NCI-H82 treated with DMSO at 0.1 percent for 48 hours (cell line): ENCODE measurements at regions not wholly inside any gene's neighbourhood (a gene's known extent, or its start where the extent isn't known, plus 50 kb on each side); places are given as distances from the start of the nearest gene placed in this dataset.

ENCODE experiments used
- DNase-seq: peaks from one replicate; lab custom pipeline; 2025; ENCODE audit not compliant: unreplicated experiment; lab: John Stamatoyannopoulos, UW

DNA sequence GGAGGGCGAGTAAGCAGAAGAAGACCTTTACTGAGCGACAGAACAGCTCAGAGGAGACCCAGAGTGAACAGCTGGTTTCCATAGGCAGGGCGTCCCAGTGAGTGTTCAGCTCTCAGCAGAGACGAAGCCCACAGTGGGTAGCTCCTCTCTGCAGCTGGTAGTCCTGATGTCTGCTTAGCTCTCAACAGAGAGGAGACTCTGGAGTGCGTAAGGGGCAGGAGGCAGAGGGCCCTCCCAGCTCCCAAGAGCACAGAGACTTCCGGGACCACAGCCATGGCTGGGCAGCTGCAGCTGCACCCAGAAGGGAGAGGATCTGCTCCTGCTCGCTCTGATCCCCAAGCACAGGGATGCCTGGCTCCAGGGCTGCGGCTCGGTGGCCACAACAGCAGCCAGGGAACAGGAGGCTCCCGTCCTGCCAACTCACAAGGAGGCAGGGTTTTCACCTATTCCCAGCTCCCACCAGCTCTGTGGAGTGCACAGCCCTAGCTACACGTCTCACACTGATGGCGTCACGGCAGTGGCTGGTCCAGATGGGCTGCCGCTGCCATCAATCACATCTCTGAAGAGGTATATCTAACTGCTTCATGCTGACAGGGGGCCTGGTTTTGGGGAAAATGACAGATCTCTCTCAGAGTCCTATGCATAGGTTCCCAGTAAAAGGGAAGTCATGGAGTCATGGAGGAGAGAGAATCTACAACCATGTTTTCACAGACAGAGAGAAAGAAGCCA, 2660.1 kb upstream of the PCDH20 start:
- DNase-seq: no peak

- DNase-seq: no peak
Measured at GRCh38 chr13:64074971-64075474, 2659.4 kb upstream of the PCDH20 start.

- DNase-seq: no peak
Measured at GRCh38 chr13:64073203-64073602, 2657.6 kb upstream of the PCDH20 start.

GRCh38 chr13:64071352-64071751, 2655.7 kb upstream of the PCDH20 start:
- no peak for DNase-seq

GRCh38 chr13:64069892-64070291, 2654.2 kb upstream of the PCDH20 start:
- DNase-seq: no peak

GRCh38 chr13:64066711-64067110, 2651.1 kb upstream of the PCDH20 start:
- DNase-seq: no peak

- DNase-seq: no peak
Measured at GRCh38 chr13:64061649-64062048, 2646.0 kb upstream of the PCDH20 start.

DNA sequence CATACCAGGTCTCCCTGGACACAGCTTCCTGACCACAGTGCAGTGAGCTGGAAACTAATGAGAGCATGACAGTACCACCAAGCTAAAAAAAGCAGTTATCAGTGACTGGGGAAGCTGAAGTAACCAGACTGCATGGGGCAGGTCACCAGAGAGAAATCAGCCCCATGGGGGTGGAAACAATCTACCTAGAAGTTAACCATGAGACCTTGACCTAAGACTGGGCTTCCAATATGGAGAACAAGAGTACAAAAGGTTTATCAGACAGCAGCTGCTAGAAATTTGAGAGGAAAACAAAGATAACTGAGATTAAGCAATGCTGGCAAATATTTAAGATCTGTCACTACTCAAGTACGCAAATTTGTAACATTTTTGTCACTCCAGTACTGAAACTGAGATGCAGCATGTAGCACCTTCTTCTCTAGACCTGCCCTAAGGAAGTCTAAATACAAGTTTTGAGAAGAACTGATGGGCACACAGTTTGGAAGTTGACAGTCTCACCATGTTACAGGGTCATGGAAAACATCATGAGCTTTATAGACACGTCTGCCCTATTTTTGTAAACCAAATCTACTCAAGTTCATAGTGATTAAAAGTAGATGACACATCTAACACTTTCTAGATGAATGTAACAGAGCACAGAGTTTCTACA, 2641.8 kb upstream of the PCDH20 start:
- no peak for DNase-seq

GRCh38 chr13:64054321-64054720, 2638.7 kb upstream of the PCDH20 start:
- DNase-seq: no peak

- no peak for DNase-seq
Measured at GRCh38 chr13:64052521-64052920, 2636.9 kb upstream of the PCDH20 start.

DNA sequence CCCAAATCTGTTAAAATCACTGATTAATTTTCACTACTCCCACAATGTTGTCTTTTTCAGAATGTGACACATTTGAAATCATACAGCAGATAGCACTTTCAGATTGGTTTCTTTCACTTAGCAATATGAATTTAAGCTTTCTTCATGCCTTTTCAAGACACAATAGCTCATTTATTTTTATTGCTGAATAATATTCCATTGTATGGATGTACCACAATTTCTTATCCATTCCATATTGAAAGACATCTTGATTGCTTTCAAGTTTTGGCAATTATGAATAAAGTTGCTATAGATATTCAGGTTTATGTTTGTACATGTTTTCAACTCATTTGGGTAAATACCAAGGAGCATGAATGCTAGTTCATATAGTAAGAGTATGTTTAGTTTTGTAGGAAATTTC, 2635.6 kb upstream of the PCDH20 start:
- no peak for DNase-seq

- no peak for DNase-seq
Measured at GRCh38 chr13:64041296-64041695, 2625.6 kb upstream of the PCDH20 start.

- no peak for DNase-seq
Measured at GRCh38 chr13:64033921-64034320, 2618.3 kb upstream of the PCDH20 start.

DNA sequence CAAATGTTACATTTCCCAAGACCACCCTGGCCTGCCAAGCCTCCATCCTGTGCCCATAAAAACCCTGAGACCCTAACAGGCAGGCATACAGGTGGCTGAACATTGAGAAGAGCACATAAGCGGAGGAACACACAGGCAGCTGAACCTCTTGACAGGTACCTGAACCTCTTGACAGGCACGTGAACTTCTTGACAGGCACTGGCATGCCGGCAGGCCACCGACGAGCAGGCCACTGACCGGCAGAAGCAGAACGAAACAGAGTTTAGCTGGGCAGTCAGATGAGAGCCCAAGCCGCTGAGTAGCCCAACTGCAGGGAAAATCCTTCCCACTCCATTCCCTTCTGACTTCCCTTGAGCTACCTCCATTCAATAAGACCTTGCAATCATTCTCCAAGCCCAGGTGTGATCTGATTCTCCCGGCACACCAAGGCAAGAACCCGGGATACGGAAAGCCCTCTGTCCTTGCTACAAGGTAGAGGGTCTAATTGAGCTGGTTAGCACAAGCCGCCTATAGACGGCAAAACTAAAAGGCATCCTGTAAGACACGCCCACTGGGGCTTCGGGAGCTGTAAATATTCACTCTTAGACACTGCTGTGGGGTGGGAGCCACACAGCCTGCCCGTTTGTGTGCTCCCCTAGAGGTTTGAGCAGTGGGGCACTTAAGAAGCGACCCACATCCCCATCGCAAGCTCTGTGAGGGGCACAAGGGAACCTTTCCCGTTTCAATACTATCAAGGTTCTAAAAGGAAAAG, 2613.9 kb upstream of the PCDH20 start:
- DNase-seq: no peak

- DNase-seq: no peak
Measured at GRCh38 chr13:64028551-64028950, 2612.9 kb upstream of the PCDH20 start.

DNA sequence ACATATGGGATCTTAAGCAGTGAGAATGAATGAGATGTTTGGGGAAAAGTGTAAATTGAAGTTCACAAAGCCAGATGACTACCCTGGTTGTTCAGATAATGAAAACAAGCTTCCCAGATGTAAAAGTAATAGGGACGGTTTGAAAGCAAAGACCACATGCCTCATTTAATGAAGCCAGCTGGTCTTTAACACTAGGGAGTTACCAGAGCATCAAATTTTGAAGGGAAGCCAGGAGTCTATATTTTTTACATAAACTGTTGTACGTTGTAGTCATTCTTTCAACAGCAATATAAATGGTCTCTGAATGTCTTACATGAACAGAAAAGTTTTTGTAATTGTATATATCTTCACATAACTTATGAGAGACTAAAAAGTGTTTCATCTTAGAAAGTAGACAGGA, 2604.5 kb upstream of the PCDH20 start:
- no peak for DNase-seq

- no peak for DNase-seq
Measured at GRCh38 chr13:64007339-64007738, 2591.7 kb upstream of the PCDH20 start.

- no peak for DNase-seq
Measured at GRCh38 chr13:64000321-64000720, 2584.7 kb upstream of the PCDH20 start.

GRCh38 chr13:63999614-64000305, 2584.1 kb upstream of the PCDH20 start:
- no peak for DNase-seq

DNA sequence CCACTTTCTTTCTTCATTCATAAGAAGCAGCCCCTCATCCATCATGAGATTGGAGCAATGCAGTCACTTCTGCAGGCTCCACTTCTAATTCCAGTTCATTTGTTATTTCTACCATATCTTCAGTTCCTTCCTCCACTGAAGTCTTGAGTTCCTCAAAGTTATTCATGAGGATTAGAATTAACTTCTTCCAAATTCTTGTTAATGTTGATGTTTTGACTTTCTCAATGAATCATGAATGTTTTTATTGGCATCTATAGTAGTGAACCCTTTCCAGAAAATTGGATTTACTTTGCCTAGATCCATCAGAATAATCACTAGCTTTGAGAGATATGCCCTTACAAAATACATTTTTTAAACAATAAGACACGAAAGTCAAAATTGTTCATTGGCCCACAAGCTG, 2567.7 kb upstream of the PCDH20 start:
- no peak for DNase-seq

DNA sequence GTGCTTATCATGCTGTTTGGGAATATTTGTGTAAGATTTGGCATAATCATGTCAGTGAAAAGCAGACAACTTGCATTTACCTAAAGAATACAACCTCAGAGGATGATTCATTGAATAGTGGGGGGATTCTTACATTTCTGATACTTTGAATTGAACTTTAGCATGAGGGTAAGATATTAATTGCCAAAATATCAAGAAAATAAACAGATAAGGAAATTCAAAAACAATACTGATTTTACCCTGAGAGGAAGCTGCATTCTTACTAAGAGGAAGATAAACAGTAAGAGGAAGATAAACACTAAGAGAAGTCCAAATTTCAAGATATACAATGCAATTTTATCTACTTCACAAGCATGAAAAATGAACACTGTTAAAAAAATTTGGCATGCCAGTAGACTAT, 2564.3 kb upstream of the PCDH20 start:
- DNase-seq: no peak
